ENCODE measurements at regions not wholly inside any gene's neighbourhood (a gene's known extent, or its start where the extent isn't known, plus 50 kb on each side); places are given as distances from the start of the nearest gene placed in this dataset.
"Not testable (repeated sequence)": the region's sequence is repeated elsewhere in the genome, so short reads cannot be mapped to it uniquely, and the experiment has no call there.

DNA sequence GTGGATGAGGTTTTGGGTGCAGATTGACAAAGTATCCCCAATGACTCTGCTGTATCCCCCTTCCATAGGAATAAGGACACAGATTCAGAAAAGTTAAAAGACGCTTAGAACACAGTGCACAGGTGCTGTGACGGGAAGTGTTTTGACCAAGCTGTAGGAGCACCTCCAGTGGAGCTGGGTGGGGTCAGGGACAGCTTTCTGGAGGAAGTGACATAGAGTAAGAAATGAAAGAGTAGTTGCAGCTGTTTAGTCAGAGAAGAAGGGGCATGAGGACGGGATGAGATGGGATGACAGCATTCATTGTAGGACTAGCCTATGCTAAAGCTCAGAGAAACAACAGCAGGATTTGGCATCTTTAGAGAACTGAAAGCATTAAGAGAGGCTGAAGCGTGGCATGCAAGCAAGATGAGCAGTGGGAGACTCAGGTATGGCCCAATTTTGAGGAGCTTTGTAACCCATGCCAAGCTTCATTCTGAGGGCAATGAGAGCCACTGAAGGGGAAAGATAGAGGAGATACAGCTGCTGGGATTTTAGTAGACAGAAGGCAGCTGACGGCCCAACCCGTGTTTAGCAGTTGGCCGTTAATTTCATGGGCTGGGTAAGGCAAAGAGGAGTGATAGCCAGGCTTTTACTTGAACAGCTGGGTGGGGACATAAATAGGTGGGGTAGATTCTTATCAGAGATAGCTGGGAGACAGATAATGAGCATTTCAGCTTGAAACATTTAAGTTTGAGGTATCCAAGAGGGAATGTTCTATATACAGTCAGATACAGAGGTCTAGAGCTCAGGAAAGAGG lies 131.8 kb upstream of the KRAS start:
- DNase-seq: no peak

DNA sequence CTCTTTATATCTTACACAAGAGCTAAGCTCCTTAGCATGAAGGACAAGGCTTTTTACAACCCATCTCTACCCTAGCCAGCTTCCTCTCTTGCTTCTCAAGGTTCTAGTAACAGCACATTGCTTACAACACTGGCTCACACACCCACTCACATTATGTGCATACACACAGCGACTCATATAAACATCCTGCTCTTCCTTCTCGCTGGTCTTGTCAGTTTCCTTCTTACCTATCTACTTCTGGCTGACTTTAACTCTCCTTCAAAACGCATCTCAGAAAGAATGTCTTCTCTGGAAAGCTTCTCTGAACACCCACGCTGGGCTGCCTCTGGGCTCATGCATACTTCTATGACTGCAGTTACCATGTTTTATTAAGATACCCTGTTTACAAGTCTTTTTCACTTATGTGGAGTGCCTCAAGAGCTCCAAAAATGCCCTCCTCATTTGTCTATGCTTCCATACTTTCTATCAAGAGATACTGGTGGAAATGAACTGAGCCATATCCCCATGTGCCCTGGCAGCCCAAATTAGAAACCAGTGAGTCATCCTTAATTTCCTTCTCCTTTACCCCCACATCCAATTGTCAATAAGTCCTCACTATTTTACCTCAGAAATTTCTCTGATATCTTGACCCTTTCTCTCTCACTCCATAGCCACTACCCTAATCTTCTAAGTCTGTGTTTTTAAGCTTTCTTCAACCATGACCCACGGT lies 126.9 kb upstream of the KRAS start:
- no peak for DNase-seq

DNA sequence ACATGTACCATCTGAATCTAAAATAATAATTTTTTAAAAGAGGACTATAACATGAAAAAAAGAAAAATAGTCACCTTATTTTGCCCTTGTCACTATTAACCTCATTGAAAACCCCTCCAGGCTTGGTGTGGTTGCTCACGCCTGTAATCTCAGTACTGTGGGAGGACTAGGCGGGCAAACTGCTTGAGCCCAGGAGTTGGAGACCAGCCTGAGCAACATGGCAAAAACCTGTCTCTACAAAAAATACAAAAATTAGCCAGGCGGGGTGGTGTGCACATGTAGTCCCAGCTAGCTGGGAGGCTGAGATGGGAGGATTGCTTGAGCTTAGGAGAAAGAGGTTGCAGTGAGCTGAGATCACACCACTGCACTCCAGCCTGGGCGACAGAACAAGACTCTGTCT lies 126.3 kb upstream of the KRAS start:
- no peak for DNase-seq

DNA sequence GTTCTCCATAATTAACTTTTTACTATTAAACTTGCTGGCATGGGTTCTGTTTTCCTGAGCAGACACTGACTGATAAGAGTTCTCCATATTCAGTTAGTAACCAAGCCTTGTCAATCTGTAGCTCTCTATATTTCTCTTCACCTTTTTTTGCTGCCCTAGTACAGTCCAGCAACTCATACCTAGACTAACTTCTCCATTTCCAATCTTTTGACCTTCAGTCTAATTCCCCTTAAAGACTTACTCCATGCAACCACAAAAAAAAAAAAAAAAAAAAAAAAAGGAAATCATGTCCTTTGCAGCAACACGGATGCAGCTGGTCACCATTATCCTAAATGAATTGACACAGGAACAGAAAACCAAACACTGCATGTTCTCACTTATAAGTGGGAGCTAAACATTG lies 125.7 kb upstream of the KRAS start:
- no peak for DNase-seq

DNA sequence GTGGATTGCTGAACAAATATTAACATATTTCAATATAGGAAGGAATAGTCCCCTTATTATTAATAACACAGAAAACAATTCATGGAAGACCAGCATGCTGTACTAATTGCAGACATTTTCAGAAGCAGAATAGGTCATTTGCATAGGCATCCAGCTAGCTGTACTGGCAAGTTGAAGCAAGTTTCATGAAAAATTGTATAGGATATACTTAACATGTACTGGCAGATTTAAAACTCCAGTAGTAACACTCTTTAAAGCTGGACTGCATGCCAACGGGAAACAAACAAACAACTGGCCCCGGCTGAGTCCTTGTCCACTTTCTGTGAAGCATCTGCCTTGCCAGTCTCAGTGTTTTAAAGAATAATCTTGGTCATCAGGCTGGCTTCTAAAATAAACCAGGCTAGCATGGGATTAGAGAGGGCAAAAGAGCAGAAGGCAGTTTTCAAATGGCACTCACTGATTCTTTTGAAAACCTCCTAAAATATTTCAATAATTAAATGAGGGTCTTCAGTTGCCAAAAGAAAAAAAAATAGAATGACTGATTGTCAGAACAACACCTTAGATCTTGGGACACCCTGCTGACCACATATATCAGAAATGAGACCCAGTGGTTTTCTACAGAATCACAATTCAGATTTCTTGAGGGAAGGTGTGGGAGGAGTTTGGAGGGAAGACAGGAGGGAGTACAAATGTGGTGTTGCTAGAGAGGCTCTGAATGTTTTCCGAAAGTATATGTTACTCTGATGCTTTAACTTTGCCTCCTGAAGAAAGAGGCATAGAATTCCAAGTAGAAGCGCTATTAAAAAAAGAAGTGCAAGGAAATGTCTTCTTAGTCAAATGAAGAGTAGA lies 122.5 kb upstream of the KRAS start:
- no peak for DNase-seq

DNA sequence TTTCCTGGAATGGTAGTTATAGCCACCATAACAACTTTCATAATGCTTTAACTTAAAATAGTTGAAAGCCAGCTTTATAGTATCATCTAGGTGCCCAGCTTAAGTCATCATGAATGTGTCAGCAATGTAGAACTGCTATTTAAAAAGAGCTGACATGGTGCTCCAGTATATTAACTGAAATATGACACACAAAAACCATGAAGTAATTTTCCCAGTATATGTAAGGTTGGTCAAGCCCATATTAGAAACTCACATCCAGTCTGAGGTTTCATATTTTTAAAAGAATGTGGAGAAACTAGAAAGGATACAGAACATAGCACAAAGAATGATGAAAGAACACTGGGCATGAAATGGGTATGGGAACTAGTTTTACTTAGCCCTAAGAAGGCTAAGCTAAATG lies 121.3 kb upstream of the KRAS start:
- DNase-seq: no peak

DNA sequence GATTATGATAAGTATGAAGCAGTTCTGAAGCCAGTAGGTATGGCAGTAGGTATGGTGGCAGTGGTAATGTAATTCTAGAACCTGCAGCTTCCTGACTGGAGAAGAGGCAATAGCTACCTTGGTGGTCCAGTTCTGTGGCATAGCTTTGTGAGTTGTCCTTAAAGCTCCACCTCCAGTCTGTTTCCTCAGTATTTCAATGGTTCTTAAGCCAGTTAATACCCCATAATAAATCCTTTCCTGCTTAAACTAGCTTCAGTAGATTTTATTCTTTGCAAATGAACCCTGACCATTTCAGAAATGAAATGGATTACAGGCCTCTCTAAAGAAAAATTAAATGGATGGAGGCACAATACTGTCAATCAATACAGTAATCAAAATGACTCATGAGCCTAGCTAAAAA lies 117.8 kb upstream of the KRAS start:
- no peak for DNase-seq

DNA sequence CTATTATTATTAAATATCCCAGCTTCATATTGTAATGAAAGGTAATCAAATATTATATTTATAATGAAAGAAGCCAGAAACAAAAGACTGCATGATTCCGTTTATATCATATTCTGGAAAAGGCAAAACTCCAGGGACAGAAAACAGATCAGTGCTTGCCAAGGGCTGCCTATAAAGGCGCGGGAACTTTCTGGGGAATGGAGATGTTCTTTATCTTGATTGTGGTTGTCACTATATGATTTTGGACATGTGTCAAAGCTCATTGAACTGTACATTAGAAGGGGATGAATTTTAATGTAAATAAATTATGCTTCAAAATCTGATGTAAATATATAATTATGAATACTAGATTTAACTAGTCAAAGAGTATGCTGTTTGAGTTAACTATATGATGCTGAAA lies 115.4 kb upstream of the KRAS start:
- no peak for DNase-seq

DNA sequence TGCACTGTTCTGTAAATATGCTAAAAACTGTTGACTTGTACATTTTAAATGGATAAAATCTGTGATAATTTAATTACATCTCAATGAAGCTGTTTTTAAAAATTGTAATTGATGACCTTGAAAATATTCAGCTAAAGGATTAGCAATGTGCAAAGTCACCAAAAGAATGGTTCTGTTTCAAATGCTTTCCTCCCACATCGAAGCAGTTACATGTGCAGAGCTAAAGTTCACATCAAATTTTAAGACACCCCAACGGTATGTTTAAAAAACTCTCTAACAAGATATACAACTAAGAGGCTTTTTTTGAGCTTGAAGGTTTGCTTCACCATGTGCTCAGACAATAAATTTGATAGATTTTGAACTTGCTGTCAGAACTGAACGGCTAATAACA lies 114.6 kb upstream of the KRAS start:
- DNase-seq: no peak

DNA sequence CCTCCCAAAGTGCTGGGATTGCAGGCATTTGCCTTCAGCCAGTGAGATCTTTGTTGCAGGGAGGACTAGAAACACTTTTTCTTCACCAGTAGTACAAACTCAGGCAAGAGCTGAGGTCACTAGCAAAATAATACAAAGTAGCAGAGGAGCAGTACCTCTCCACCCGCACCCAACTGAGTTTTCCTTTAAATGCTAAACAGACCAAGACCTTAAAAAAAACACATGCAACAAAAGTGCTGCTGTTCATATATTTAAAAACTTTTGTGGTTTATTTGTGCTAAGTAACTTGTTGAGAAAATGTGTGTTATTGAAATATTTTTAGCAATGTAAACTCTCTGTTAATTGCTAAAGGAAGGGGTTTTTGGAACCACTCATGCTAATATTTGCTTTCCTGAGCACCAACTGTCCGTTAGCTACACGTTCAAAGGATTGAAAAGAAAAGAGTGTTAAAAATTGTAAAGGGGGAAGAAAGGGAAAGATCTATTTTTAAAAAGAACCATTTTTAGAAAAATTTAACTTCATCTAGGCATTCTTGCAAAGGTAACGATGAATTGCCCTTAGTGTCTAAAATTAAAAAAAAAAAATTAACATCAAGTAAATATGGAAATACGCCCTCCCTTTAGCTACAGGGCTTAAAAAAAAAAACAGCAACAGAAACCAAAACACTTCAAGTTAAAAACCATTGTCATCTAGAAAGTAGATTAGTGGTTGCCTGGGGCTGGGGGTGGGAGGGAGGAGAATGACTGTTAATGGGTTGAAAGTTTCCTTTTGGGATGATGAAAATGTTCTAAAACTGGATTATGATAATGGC lies 114.0 kb upstream of the KRAS start:
- no peak for DNase-seq

DNA sequence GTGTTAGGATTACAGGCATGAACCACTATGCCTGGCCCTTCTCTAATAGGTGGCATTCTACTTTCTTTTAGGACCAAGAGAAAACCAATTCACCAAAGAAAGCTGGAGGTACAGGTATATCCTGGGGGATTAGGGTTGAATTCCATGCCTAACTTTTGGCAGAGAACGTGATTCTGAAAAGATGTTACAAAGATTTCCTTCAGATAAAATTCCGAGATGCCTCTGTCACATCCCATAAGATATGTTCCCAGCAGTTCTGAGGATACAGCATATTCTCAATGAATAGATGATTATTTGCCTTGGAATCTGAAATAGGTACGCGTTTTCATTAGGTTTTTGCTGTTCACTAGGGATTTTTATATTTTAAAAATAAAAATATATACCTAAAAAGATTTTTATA lies 111.9 kb upstream of the KRAS start:
- no peak for DNase-seq

DNA sequence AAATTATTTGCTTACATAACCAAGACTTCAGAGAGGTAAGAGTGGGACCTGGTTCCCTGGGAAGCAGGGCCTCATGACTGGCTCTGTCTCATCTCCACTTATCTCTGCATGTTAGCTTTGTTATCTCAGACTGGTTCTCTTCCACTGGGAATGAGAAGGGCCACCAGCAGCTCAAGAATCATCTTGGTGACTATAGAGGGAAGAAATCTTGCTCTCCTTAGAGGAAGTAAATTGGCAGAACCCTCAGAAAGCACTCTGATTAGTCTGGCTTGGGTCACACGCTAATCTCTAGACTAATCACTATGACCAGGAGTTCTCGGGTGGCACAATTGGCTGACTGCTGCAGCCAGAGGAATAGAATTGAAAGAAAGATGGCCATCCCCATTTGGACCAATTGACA lies 110.8 kb upstream of the KRAS start:
- no peak for DNase-seq

DNA sequence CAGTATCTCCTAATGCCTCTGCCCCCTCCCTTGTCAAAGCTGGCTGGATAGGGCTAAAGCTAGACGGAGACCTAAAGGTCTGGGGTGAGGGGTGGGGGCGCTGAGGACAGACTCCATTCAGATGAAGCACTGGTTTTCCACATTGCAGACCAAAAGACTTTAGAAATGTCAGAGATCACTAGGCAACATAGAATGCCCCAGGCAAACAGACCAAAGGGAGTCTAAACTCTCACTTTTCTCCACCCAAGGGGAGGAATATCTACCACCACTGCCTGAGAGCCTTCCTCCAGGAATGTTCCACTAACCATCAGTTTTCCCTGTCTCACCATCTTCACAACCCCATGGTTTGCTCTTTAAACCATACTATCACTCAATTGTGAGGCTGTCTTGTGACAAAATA lies 106.9 kb upstream of the KRAS start:
- no peak for DNase-seq

DNA sequence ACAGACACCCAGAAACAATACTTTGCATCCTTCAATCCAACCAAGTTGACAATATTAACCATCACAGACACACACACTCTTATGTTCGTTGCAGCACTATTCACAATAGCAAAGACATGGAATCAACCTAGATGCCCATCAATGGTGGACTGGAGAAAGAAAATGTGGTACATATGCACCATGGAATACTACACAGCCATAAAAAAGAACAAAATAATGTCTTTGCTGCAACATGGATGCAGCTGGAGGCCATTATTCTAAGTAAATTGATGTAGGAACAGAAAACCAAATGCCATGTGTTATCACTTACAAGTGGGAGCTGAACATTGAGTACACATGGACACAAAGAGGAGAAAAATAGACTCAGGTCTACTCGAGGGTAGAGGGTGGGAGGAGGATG lies 102.2 kb upstream of the KRAS start:
- DNase-seq: not testable (repeated sequence)

DNA sequence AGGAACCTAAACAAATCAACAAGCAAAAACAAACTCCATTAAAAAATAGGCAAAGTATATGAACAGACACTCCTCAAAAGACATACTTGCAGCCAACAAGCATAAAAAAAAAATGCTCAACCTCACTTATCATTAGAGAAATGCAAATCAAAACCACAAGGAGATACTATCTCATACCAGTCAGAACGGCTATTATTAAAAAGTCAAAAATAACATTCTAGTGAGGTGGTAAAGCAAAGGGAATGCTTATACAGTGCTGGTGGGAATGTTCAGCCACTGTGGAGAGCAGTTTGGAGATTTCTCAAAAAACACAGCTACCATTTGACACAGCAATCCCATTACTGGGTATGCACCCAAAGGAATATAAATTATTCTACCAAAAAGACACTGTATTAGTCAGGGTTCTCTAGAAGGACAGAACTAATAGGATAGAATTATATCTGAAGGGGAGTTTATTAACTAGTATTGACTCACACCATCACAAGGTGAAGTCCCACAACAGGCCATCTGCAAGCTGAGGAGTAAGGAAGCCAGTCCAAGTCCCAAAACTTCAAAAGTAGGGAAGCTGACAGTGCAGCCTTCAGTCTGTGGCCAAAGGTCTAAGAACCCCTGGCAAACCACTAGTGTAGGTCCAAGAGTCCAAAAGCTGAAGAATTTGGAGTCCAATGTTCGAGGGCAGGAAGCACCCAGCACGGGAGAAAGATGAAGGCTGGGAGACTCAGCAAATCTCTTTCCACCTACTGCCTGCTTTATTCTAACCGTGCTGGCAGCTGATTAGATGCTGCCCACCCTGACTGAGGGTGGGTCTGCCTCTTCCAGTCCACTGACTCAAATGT lies 101.6 kb upstream of the KRAS start:
- no peak for DNase-seq

DNA sequence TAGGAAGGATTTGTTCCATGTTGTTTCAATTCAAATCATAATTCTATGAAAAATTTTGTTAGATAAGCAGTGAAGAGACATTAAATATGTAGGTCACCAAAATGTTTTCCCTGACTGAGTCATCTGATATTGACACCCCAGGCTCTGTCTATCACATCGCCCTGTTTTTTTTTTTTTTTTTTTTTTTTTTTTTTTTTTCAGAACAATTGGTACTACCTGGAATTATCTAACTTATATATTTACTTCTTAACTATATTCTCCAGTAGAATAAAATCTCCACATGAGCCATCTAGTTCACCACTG lies 97.8 kb upstream of the KRAS start:
- DNase-seq: no peak

DNA sequence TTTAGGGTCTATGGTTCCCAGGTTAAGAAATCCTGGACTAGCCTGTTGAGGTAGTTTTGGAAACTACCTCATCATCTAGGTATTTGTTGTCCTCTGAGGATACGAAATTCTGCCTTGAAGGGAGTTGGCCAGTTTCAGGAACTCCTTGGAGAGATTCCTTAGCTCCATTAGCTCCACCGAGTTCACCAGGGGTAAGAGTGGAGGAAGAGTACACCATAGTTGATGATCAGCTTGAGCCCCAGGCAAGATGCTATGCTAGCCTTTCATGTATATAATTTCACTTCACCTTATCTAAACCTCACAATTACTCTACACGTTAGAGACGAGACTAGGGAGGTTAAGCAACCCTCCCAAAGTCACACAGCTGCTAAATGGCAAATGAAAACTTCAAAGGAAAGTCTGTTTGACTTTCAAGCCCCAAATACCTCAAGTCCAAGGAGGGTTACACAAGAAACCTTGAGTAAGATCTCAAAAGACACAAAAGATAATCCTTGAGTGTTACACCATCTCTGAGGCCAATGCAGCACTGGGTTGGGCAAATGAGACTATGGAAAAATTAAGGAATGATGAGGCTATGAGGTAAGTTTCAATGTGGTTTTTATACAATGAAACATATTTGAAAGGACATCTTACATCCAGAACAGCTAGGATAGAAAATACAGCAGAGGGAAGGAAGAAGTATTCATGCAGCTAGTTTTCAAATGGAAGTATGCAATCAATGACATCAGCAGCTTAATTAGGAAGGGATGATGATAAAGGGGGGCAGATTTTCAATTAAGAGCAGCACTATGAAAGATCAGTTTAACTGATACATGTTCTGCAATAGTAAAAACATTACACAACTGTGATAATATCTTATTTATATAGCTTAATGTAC lies 97.2 kb upstream of the KRAS start:
- no peak for DNase-seq

DNA sequence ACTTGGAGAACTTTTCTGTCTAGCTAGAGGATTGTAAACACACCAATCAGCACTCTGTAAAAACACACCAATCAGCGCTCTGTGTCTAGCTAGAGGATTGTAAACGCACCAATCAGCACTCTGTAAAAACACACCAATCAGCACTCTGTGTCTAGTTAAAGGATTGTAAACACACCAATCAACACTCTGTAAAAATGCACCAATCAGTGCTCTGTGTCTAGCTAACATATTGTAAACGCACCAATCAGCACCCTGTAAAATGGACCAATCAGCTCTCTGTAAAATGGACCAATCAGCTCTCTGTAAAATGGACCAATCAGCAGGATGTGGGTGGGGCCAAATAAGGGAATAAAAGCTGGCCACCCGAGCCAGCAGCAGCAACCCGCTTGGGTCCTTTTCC lies 91.1 kb upstream of the KRAS start:
- DNase-seq: not testable (repeated sequence)

DNA sequence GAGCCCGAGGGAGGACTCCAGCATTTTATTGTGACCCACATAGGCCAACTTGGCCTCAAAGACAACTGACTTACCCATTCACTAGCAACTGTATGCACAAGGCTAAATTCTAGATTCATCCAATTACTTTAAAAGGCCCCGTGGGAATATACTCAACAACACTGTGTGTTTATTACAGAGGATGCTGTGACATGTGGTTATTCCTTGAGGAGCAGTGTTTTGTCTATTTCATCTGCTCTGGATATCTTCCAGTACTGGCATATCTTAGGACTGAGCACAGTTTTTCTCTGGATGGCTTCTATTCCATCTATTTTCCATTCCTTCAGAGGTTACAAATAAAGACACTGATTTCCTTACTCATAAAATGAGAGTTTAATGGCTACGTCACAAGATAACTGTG lies 87.2 kb upstream of the KRAS start:
- DNase-seq: no peak

DNA sequence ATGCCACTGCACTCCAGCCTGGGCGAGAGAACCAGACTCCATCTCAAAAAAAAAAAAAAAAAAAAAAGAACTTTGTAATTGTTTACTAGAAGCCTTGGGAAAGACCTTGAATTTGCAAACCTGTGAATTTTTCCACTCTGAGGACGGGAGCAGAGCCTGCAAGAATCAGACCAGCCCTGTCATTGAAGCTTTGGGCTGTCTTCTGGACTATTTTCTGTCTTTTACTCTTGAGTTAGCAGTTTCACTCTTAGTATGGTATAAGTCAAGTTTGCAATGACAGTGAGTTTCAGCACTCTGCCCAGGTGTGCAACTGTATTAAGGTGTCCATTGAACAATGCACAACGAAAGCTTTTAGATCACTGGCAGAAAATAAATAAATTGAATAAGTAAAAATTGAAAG lies 81.4 kb upstream of the KRAS start:
- DNase-seq: no peak

DNA sequence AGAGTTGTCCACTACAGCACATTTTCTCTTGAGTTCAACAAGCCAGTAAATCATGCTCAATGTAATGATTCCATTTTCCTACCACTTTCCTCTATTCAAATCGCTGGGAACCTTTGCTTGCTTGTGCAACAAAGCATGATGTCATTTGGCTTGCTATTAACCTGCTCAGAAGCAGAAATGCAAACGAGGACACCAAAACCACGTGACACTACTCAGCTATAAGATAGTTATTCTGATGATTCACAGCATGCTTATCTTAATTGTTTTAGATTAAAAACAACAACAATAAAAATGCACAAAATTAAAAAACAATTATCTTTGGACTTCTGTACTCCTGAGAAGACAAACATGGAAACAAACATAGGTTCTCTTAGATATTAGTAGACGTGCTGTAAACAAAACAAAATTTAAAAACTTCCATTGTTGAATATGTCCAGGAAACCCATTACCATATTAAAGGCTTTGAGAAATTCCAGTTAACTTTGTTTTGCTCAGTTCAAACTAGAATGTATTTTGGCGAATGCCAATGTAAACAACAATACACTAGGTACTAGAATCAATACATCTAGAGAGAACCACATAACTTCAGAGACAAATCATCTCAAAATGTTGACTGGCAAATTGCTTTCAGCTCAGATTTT lies 77.5 kb upstream of the KRAS start:
- DNase-seq: no peak
